BE2C (cell line): ENCODE measurements at regions not wholly inside any gene's neighbourhood (a gene's known extent, or its start where the extent isn't known, plus 50 kb on each side); places are given as distances from the start of the nearest gene placed in this dataset.
"Not testable (repeated sequence)": the region's sequence is repeated elsewhere in the genome, so short reads cannot be mapped to it uniquely, and the experiment has no call there.

ENCODE experiments used
- DNase-seq: peaks from one replicate; pipeline ENCODE4 v3.0.0-alpha.2; 2020
- H3K27me3 ChIP-seq: fragments of 250-450 bp; sonication (Bioruptor Pico); 2 replicates; pipeline ENCODE4 v1.5.1; 2020; ENCODE audit warnings: mild to moderate bottlenecking
- H3K36me3 ChIP-seq: fragments of 250-450 bp; sonication (Bioruptor Pico); 2 replicates; pipeline ENCODE4 v1.5.1; 2020; ENCODE audit warnings: mild to moderate bottlenecking
- H3K4me1 ChIP-seq: fragments of 250-450 bp; sonication (Bioruptor Pico); 2 replicates; pipeline ENCODE4 v1.5.1; 2020
- H3K4me3 ChIP-seq: 2 replicates; pipeline ENCODE4 v1.5.1; 2011; ENCODE audit warnings: low read depth, low read length
- H3K9me3 ChIP-seq: fragments of 250-450 bp; sonication (Bioruptor Pico); 2 replicates; pipeline ENCODE4 v1.5.1; 2020
- TF ChIP-seq, protein P1 (sequence below): IDR thresholded peaks from 2 replicates; pipeline ENCODE4 v1.5.1; 2012; ENCODE audit warnings: mild to moderate bottlenecking, low read depth, low read length

DNA sequence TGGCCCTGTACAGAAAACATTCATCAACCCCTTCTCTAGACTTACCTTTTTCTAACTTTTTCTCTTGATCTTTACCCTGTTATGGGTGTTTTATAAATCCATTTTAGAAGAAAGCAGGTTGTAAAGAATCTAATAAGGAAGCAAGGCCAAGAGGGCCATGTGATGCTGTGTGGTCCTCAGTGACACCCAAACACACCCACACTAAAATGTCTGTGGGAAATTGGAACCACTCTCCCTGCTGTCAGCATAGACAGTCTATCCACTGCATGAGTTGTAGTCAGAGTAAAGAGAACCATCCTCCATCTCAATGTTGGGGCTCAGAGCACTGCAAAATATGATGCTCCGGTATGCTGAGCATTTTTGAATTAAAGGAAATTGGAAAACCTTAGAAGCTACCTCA, 235.5 kb downstream of the SKIDA1 start:
- Histone ChIP-seq H3K27me3 (no peaks in the 10 kb centered on the region), H3K36me3 (no peaks in the 10 kb centered on the region), H3K9me3 (no peaks in the 10 kb centered on the region), H3K4me1 (no peaks in the 10 kb centered on the region), H3K4me3 (no peak overlapping the region)
- TF ChIP-seq, protein P1, sequence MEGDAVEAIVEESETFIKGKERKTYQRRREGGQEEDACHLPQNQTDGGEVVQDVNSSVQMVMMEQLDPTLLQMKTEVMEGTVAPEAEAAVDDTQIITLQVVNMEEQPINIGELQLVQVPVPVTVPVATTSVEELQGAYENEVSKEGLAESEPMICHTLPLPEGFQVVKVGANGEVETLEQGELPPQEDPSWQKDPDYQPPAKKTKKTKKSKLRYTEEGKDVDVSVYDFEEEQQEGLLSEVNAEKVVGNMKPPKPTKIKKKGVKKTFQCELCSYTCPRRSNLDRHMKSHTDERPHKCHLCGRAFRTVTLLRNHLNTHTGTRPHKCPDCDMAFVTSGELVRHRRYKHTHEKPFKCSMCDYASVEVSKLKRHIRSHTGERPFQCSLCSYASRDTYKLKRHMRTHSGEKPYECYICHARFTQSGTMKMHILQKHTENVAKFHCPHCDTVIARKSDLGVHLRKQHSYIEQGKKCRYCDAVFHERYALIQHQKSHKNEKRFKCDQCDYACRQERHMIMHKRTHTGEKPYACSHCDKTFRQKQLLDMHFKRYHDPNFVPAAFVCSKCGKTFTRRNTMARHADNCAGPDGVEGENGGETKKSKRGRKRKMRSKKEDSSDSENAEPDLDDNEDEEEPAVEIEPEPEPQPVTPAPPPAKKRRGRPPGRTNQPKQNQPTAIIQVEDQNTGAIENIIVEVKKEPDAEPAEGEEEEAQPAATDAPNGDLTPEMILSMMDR = no peak
- DNase-seq = no peak

DNA sequence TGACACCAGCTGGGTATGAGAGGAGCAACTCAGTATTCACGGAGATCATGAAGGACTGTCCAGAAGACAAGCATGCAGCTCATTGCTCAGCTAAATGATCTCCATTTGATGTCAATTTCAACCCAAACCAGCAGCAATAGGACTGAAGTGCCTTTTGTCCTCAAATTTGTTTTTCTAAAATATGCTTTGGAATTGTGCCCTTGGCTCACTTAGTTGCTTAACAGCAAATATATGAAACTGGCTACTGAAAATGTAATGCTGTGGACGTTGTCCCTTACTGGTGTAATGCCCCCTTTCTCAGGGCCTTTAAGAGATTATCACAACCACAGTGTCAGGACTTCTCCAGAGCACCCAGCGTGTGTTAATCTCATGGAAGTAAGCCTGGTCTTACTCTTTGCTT, 236.2 kb downstream of the SKIDA1 start:
- no peak overlapping the region for H3K4me3 ChIP-seq
- no peaks in the 10 kb centered on the region for H3K9me3 ChIP-seq
- no peaks in the 10 kb centered on the region for H3K36me3 ChIP-seq
- H3K4me1 ChIP-seq = no peaks in the 10 kb centered on the region
- TF ChIP-seq, protein P1 = no peak
- no peaks in the 10 kb centered on the region for H3K27me3 ChIP-seq
- DNase-seq = no peak

DNA sequence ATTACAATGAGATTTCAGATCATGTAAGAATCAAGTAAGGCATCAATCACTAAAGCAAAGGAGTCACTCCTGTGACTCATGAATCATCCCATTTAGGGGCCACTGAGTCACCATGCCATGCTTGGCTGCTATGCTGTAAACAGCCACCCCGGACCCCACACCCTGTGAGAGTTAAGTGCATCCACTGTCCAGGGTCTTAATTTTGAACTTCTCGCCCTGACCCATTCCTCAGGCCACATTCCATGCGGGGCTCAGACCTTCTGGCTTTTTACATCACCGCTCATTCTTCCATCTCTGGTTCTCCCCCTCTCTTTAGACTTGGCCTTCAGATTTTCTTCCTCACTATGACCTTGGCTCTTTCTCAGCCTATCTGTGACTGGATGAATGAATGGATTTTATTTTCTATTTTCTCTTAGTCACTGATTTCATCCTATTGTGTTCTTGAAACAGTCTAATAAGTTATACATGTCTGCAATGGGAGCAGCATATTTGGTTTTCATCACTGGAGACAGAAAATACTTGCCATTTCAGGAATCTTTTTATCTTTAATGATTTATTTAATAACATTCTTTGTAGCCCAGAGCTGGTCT, 239.6 kb downstream of the SKIDA1 start:
- Histone ChIP-seq H3K4me3 (no peak overlapping the region), H3K9me3 (no peaks in the 10 kb centered on the region), H3K36me3 (no peaks in the 10 kb centered on the region), H3K4me1 (no peaks in the 10 kb centered on the region), H3K27me3 (no peaks in the 10 kb centered on the region)
- no peak for DNase-seq
- TF ChIP-seq, protein P1 = no peak

DNA sequence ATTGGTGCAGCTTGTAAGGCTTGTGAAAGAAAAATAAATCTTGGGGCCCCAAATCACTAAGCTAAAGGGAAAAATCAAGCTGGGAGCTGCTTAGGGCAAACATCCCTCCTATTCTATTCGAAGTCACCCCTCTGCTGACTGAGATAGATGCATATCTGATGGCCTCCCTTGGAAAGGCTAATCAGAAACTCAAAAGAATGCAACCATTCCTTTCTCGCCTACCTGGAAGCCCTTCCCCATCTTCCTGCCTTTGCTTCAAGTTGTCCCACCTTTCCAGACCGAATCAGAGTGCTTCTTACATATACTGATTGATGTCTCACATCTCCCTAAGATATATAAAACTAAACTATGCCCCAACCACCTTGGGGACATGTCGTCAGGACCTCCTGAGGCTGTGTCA, 240.3 kb downstream of the SKIDA1 start:
- no peaks in the 10 kb centered on the region for H3K36me3 ChIP-seq
- TF ChIP-seq, protein P1 = no peak
- H3K4me3 ChIP-seq = no peak overlapping the region
- no peaks in the 10 kb centered on the region for H3K9me3 ChIP-seq
- no peaks in the 10 kb centered on the region for H3K4me1 ChIP-seq
- no peaks in the 10 kb centered on the region for H3K27me3 ChIP-seq
- no peak for DNase-seq

DNA sequence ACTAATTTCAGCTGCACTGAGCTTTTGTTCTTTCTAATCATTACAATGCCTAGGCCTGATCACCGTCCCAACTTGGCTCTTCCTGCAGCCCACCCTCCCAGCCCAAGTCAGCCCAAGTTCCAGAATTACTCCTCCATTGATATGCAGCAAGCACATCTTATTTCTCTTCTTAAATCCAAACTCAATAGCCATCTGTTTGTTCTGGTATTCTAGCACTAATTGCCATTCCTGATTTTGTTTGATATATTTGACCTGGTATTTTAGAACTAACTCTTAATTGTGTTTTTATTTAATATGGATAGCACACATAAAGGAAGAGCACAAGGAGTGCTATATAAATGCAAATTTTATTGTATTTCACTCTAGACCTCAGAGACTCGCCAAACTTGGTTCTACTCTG, 241.2 kb downstream of the SKIDA1 start:
- Histone ChIP-seq H3K4me1 (no peaks in the 10 kb centered on the region), H3K36me3 (no peaks in the 10 kb centered on the region), H3K4me3 (no peak overlapping the region), H3K27me3 (no peaks in the 10 kb centered on the region), H3K9me3 (no peaks in the 10 kb centered on the region)
- TF ChIP-seq, protein P1 = no peak
- no peak for DNase-seq

DNA sequence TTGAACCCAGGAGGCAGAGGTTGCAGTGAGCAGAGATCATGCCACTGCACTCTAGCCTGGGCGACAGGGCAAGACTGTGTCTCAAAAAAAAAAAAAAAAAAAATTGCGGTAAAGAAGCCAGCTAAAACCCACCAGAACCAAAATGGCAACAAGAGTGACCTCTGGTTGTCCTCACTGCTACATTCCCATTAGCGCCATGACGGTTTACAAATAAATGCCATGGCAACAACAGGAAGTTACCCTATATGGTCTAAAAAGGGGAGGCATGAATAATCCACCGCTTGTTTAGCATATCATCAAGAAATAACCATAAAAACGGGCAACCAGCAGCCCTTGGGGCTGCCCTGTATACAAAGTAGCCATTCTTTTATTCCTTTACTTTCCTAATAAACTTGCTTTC, 242.4 kb downstream of the SKIDA1 start:
- H3K4me3 ChIP-seq, DNase-seq, H3K27me3 ChIP-seq, H3K4me1 ChIP-seq, H3K9me3 ChIP-seq, H3K36me3 ChIP-seq: not testable (repeated sequence)
